22Rv1 (cell line): ENCODE measurements at regions not wholly inside any gene's neighbourhood (a gene's known extent, or its start where the extent isn't known, plus 50 kb on each side); places are given as distances from the start of the nearest gene placed in this dataset.
"Not testable (repeated sequence)": the region's sequence is repeated elsewhere in the genome, so short reads cannot be mapped to it uniquely, and the experiment has no call there.

ENCODE experiments used
- CTCF ChIP-seq: fragments of 450-650 bp; IDR thresholded peaks from 2 replicates; pipeline ENCODE4 v1.5.1; 2017; ENCODE audit warnings: mild to moderate bottlenecking
- ZFX ChIP-seq: fragments of 450-650 bp; IDR thresholded peaks from 2 replicates; pipeline ENCODE4 v1.6.1; 2017; ENCODE audit warnings: antibody characterized with exemption, borderline replicate concordance

- TF ChIP-seq CTCF, ZFX: not testable (repeated sequence)
Measured at GRCh38 chr7:153989066-153989627, 63.1 kb upstream of the DPP6 start.
